DMS53 (cell line): ENCODE measurements at regions not wholly inside any gene's neighbourhood (a gene's known extent, or its start where the extent isn't known, plus 50 kb on each side); places are given as distances from the start of the nearest gene placed in this dataset.

Experiments
- DNase-seq: peaks from one replicate; lab custom pipeline; 2025; lab: John Stamatoyannopoulos, UW

GRCh38 chr10:36301539-36301938 is 659.4 kb upstream of the FZD8 start:
- DNase-seq, result no peak

GRCh38 chr10:36301139-36301538 is 659.0 kb upstream of the FZD8 start:
- DNase-seq, result no peak

GRCh38 chr10:36283827-36284226 is 641.7 kb upstream of the FZD8 start:
- DNase-seq, result no peak

GRCh38 chr10:36281831-36282331 is 639.8 kb upstream of the FZD8 start:
- no peak for DNase-seq

- DNase-seq, result no peak
Measured at GRCh38 chr10:36280890-36281499, 638.9 kb upstream of the FZD8 start.

GRCh38 chr10:36280321-36280741 is 638.2 kb upstream of the FZD8 start:
- no peak for DNase-seq

GRCh38 chr10:36278176-36278575 is 636.1 kb upstream of the FZD8 start:
- no peak for DNase-seq

GRCh38 chr10:36277459-36277858 is 635.4 kb upstream of the FZD8 start:
- no peak for DNase-seq

GRCh38 chr10:36271627-36272340 is 629.7 kb upstream of the FZD8 start:
- no peak for DNase-seq

- no peak for DNase-seq
Measured at GRCh38 chr10:36269222-36269621, 627.1 kb upstream of the FZD8 start.

- no peak for DNase-seq
Measured at GRCh38 chr10:36266923-36267322, 624.8 kb upstream of the FZD8 start.

- no peak for DNase-seq
Measured at GRCh38 chr10:36265741-36266140, 623.6 kb upstream of the FZD8 start.

GRCh38 chr10:36263871-36264270 is 621.8 kb upstream of the FZD8 start:
- no peak for DNase-seq

GRCh38 chr10:36256948-36257356 is 614.9 kb upstream of the FZD8 start:
- DNase-seq, result no peak

- DNase-seq, result no peak
Measured at GRCh38 chr10:36256166-36256565, 614.1 kb upstream of the FZD8 start.

GRCh38 chr10:36254199-36254598 is 612.1 kb upstream of the FZD8 start:
- no peak for DNase-seq

- DNase-seq, result no peak
Measured at GRCh38 chr10:36253731-36254130, 611.6 kb upstream of the FZD8 start.

GRCh38 chr10:36251068-36251467 is 609.0 kb upstream of the FZD8 start:
- no peak for DNase-seq

GRCh38 chr10:36248304-36248981 is 606.3 kb upstream of the FZD8 start:
- no peak for DNase-seq

GRCh38 chr10:36247478-36247877 is 605.4 kb upstream of the FZD8 start:
- no peak for DNase-seq

- no peak for DNase-seq
Measured at GRCh38 chr10:36236931-36237330, 594.8 kb upstream of the FZD8 start.

GRCh38 chr10:36236341-36236740 is 594.2 kb upstream of the FZD8 start:
- no peak for DNase-seq

GRCh38 chr10:36232935-36233334 is 590.8 kb upstream of the FZD8 start:
- no peak for DNase-seq
